ENCODE measurements at regions not wholly inside any gene's neighbourhood (a gene's known extent, or its start where the extent isn't known, plus 50 kb on each side); places are given as distances from the start of the nearest gene placed in this dataset.
"Not testable (repeated sequence)": the region's sequence is repeated elsewhere in the genome, so short reads cannot be mapped to it uniquely, and the experiment has no call there.

GRCh38 chr2:3115301-3116042 is 262.1 kb downstream of the EIPR1 start:
- no peak for DNase-seq (ENCODE audit: low spot score)

GRCh38 chr2:3114406-3115185 is 263.0 kb downstream of the EIPR1 start:
- DNase-seq (ENCODE audit: low spot score) = no peak

- DNase-seq (ENCODE audit: low spot score) = no peak
These were observed 263.8 kb downstream of the EIPR1 start for GRCh38 chr2:3113769-3114168.

GRCh38 chr2:3113122-3113521 is 264.5 kb downstream of the EIPR1 start:
- no peak for DNase-seq (ENCODE audit: low spot score)

- DNase-seq (ENCODE audit: low spot score) = no peak
These were observed 265.1 kb downstream of the EIPR1 start for GRCh38 chr2:3112553-3112952.

GRCh38 chr2:3112131-3112530 is 265.5 kb downstream of the EIPR1 start:
- no peak for DNase-seq (ENCODE audit: low spot score)

GRCh38 chr2:3110994-3111666 is 266.5 kb downstream of the EIPR1 start:
- DNase-seq (ENCODE audit: low spot score) = no peak

GRCh38 chr2:3110555-3110954 is 267.1 kb downstream of the EIPR1 start:
- no peak for DNase-seq (ENCODE audit: low spot score)

GRCh38 chr2:3108710-3109702 is 268.6 kb downstream of the EIPR1 start:
- no peak for DNase-seq (ENCODE audit: low spot score)

- DNase-seq (ENCODE audit: low spot score) = no peak
These were observed 269.5 kb downstream of the EIPR1 start for GRCh38 chr2:3108105-3108504.

GRCh38 chr2:3107567-3107966 is 270.1 kb downstream of the EIPR1 start:
- no peak for DNase-seq (ENCODE audit: low spot score)

- peak; percentile 37 for DNase-seq (ENCODE audit: low spot score)
These were observed 271.6 kb downstream of the EIPR1 start for GRCh38 chr2:3105814-3106569.

GRCh38 chr2:3104958-3105813 is 272.4 kb downstream of the EIPR1 start:
- not testable (repeated sequence) for DNase-seq (ENCODE audit: low spot score)

GRCh38 chr2:3104261-3104660 is 273.4 kb downstream of the EIPR1 start:
- no peak for DNase-seq (ENCODE audit: low spot score)

- no peak for DNase-seq (ENCODE audit: low spot score)
These were observed 274.6 kb downstream of the EIPR1 start for GRCh38 chr2:3102922-3103569.

GRCh38 chr2:3102081-3102921 is 275.3 kb downstream of the EIPR1 start:
- no peak for DNase-seq (ENCODE audit: low spot score)

- DNase-seq (ENCODE audit: low spot score) = no peak
These were observed 276.3 kb downstream of the EIPR1 start for GRCh38 chr2:3101016-3101942.

Data from iPS-NIHi11 (cell line).